GM23248 (cell line): ENCODE measurements at regions not wholly inside any gene's neighbourhood (a gene's known extent, or its start where the extent isn't known, plus 50 kb on each side); places are given as distances from the start of the nearest gene placed in this dataset.

Source experiments
- DNase-seq: peaks from one replicate; pipeline ENCODE4 v3.0.0-alpha.2; 2015
- H2AFZ ChIP-seq: fragments of 200-600 bp; sonication (generic); 2 replicates; pipeline ENCODE4 v1.6.1; 2016; ENCODE audit warnings: antibody characterized with exemption
- H3F3A ChIP-seq: fragments of 200-600 bp; sonication (generic); 2 replicates; pipeline ENCODE4 v1.6.1; 2016; ENCODE audit warnings: mild to moderate bottlenecking, antibody characterized with exemption, mixed run types; ENCODE audit not compliant: insufficient read depth
- H3K27ac ChIP-seq: fragments of 200-600 bp; sonication (generic); 2 replicates; pipeline ENCODE4 v1.5.1; 2016; ENCODE audit warnings: mild to moderate bottlenecking
- H3K27me3 ChIP-seq: fragments of 200-600 bp; sonication (generic); replicated peaks from 2 replicates; pipeline ENCODE4 v1.6.1; 2016; ENCODE audit warnings: mild to moderate bottlenecking; ENCODE audit not compliant: insufficient read depth
- H3K36me3 ChIP-seq: fragments of 200-600 bp; sonication (generic); 2 replicates; pipeline ENCODE4 v1.6.1; 2016; ENCODE audit warnings: low read depth, mild to moderate bottlenecking
- H3K4me1 ChIP-seq: fragments of 200-600 bp; sonication (generic); 2 replicates; pipeline ENCODE4 v1.6.1; 2016; ENCODE audit warnings: mild to moderate bottlenecking; ENCODE audit not compliant: insufficient read depth
- H3K4me2 ChIP-seq: fragments of 200-600 bp; sonication (generic); one replicate; pipeline ENCODE4 v1.6.1; 2016; ENCODE audit warnings: mild to moderate bottlenecking; ENCODE audit not compliant: unreplicated experiment
- H3K4me3 ChIP-seq: fragments of 200-600 bp; sonication (generic); 2 replicates; pipeline ENCODE4 v1.5.1; 2016; ENCODE audit warnings: mild to moderate bottlenecking
- H3K79me2 ChIP-seq: fragments of 200-600 bp; sonication (generic); 2 replicates; pipeline ENCODE4 v1.6.1; 2016; ENCODE audit warnings: mild to moderate bottlenecking; ENCODE audit not compliant: insufficient read depth
- H3K9ac ChIP-seq: fragments of 200-600 bp; sonication (generic); 2 replicates; pipeline ENCODE4 v1.6.1; 2016; ENCODE audit warnings: mild to moderate bottlenecking
- H3K9me2 ChIP-seq: fragments of 200-600 bp; sonication (generic); 2 replicates; pipeline ENCODE4 v1.6.1; 2016; ENCODE audit warnings: mixed run types, mild to moderate bottlenecking, moderate library complexity; ENCODE audit not compliant: insufficient read depth
- H3K9me3 ChIP-seq: fragments of 200-600 bp; sonication (generic); one replicate; pipeline ENCODE4 v1.6.1; 2017; ENCODE audit warnings: low read depth
- H4K20me1 ChIP-seq: fragments of 200-600 bp; sonication (generic); 2 replicates; pipeline ENCODE4 v1.6.0; 2016; ENCODE audit not compliant: insufficient read depth
- EZH2 ChIP-seq: fragments of 200-600 bp; sonication (generic); IDR thresholded peaks from 2 replicates; pipeline ENCODE4 v1.6.1; 2018; ENCODE audit warnings: antibody characterized with exemption, mild to moderate bottlenecking; ENCODE audit not compliant: insufficient read depth, poor library complexity, severe bottlenecking
- EZH2phosphoT487 ChIP-seq: fragments of 200-600 bp; sonication (generic); IDR thresholded peaks from 2 replicates; pipeline ENCODE4 v1.6.1; 2018; ENCODE audit warnings: antibody characterized with exemption, moderate library complexity, mild to moderate bottlenecking, low read depth; ENCODE audit not compliant: insufficient read depth
- WGBS, 2 experiments: methylation state at CpG; one replicate each; pipeline ENCODE4 v1.1.6; 2015 to 2017; ENCODE audit warnings: low lambda C conversion rate in 2 of 2, low coverage in 1 of 2; ENCODE audit errors: missing lambda C conversion rate in 2 of 2; 5-methylcytosine and 5-hydroxymethylcytosine counted together
- in situ Hi-C: fragments of 300-500 bp; cut with MboI; formaldehyde crosslinking; loops from 2 replicates; pipeline ENCODE4 v1.15.0; 2020

DNA sequence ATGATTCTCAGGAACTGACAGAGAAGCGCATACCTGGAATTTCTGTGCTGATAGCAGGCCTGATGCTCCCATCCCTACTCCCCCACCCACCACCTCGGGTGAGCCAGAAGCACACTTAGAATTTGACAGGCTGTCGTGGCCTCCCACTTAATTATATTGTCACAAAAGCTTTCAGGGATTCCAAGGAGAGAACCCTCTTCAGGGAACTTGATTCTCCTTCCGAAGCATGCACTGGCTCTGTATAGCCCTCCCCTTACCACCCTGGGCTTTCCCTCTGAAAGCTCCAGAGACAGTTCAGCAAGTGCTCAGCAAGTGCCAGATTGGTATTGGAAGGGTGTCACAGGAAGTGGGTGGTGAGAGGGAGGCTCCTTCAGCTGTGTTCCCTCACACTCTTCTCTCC lies 252.5 kb upstream of the SIX2 start:
- Histone ChIP-seq H3F3A (no peaks in the 10 kb centered on the region), H3K9me3 (no peaks in the 10 kb centered on the region), H4K20me1 (no peaks in the 10 kb centered on the region), H3K4me3 (no peak overlapping the region), H3K9ac (no peak overlapping the region), H3K27ac (no peak overlapping the region), H3K4me2 (no peak overlapping the region), H3K79me2 (no peaks in the 10 kb centered on the region), H3K36me3 (no peaks in the 10 kb centered on the region), H3K9me2 (no peaks in the 10 kb centered on the region), H2AFZ (no peak overlapping the region), H3K4me1 (no peaks in the 10 kb centered on the region), H3K27me3 (no peaks in the 10 kb centered on the region)
- TF ChIP-seq EZH2 (no peak), EZH2phosphoT487 (no peak)
- WGBS, 2 experiments, result 80 to 86% methylated on average over 4 of the region's 4 CpGs
- in situ Hi-C loops, result no loop called here
- no peak for DNase-seq

DNA sequence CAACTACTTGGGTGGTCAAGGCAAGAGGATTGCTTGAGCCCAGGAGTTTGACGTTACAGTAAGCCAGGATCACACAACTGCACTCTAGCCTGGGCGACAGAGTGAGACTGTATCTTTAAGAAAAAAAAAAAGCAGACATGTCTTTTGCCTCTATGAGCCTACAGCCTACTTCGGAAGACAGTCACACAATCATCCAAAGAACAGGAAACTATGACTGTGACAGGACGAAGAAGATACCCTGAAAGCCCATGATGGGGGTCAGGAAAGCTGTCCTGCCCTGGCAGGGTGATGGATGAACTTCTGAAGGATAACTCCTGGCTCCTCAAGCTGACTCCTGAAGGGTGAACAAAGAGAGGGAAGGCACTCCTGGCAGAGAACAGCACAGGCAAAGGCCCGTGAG lies 251.7 kb upstream of the SIX2 start:
- no peak for DNase-seq
- TF ChIP-seq EZH2, result no peak
- no peak for TF ChIP-seq EZH2phosphoT487
- no peaks in the 10 kb centered on the region for H3F3A ChIP-seq
- no peaks in the 10 kb centered on the region for H3K9me3 ChIP-seq
- no peaks in the 10 kb centered on the region for H3K79me2 ChIP-seq
- no peaks in the 10 kb centered on the region for H3K4me1 ChIP-seq
- 54 to 58% methylated on average over 5 of the region's 5 CpGs for WGBS, 2 experiments
- H3K36me3 ChIP-seq, result no peaks in the 10 kb centered on the region
- no peak overlapping the region for H2AFZ ChIP-seq
- H3K27ac ChIP-seq, result no peak overlapping the region
- H3K4me2 ChIP-seq, result no peak overlapping the region
- H4K20me1 ChIP-seq, result no peaks in the 10 kb centered on the region
- H3K27me3 ChIP-seq, result no peaks in the 10 kb centered on the region
- H3K9ac ChIP-seq, result no peak overlapping the region
- in situ Hi-C loops, result no loop called here
- no peaks in the 10 kb centered on the region for H3K9me2 ChIP-seq
- H3K4me3 ChIP-seq, result no peak overlapping the region

DNA sequence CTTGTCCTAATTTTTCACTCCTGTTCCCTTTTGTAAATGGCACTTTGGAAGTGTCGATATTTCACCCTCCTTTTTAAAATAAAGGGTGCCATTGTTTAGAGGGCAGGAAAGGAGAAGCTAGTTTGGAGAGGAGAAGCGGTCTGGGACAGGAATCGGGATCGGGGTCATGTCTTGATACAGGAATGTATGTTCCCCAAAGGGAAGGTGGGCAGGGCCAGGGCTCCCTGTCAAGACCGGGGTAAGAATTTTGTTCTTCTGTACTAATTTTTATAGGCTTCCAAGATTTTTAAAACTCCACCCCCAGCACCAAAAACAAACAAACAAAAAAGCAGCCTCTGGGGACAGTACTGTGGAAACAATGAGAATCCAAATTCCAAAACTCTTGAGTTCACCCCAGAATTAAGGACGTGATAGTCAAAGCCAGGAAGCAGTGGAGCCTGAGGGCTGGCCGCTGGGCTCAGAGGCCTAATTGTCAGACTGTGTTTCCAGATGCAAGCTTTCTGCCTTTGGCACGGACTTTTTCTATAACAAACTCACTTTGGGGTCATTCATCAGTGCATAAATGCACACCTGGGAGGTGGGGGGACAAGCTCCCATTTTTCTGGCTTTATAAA lies 250.4 kb upstream of the SIX2 start:
- Histone ChIP-seq H3K9ac (no peak overlapping the region), H3F3A (no peaks in the 10 kb centered on the region), H3K9me2 (no peaks in the 10 kb centered on the region), H3K4me1 (no peaks in the 10 kb centered on the region), H3K27me3 (no peaks in the 10 kb centered on the region), H3K4me2 (no peak overlapping the region), H3K79me2 (no peaks in the 10 kb centered on the region), H3K9me3 (no peaks in the 10 kb centered on the region), H3K36me3 (no peaks in the 10 kb centered on the region), H3K4me3 (no peak overlapping the region), H2AFZ (no peak overlapping the region), H3K27ac (no peak overlapping the region), H4K20me1 (no peaks in the 10 kb centered on the region)
- no peak for DNase-seq
- 58% methylated on average over 8 of the region's 8 CpGs for WGBS, 2 experiments
- in situ Hi-C loops, result no loop called here
- TF ChIP-seq EZH2 (no peak), EZH2phosphoT487 (no peak)

DNA sequence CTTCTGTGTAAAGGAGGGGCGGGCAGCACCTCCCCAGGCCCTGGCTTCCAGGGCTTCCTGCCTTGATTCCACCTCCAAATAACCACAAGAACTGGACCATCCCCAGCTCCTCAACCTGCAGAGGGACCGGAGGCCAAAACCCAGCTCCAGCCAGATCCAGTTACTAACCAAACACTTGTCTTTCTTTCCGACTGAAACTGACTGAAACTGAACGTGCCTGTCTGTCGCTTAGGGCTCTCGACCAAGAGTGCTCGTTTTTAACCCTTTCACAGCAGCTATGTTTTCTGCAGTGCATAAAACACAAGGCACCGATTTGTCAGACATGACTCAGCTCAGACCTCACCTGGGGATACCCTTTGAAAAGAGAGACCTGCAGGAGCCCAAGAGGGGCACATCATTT lies 249.9 kb upstream of the SIX2 start:
- no peaks in the 10 kb centered on the region for H3K9me2 ChIP-seq
- H4K20me1 ChIP-seq, result no peaks in the 10 kb centered on the region
- H3K9ac ChIP-seq, result no peak overlapping the region
- in situ Hi-C loops, result no loop called here
- no peak overlapping the region for H3K27ac ChIP-seq
- H2AFZ ChIP-seq, result no peak overlapping the region
- no peaks in the 10 kb centered on the region for H3K79me2 ChIP-seq
- H3F3A ChIP-seq, result no peaks in the 10 kb centered on the region
- no peak for TF ChIP-seq EZH2phosphoT487
- TF ChIP-seq EZH2, result no peak
- H3K4me3 ChIP-seq, result no peak overlapping the region
- no peaks in the 10 kb centered on the region for H3K27me3 ChIP-seq
- H3K9me3 ChIP-seq, result no peaks in the 10 kb centered on the region
- no peaks in the 10 kb centered on the region for H3K4me1 ChIP-seq
- no peaks in the 10 kb centered on the region for H3K36me3 ChIP-seq
- no peak for DNase-seq
- WGBS, 2 experiments, result 40 to 47% methylated on average over 8 of the region's 8 CpGs
- no peak overlapping the region for H3K4me2 ChIP-seq

DNA sequence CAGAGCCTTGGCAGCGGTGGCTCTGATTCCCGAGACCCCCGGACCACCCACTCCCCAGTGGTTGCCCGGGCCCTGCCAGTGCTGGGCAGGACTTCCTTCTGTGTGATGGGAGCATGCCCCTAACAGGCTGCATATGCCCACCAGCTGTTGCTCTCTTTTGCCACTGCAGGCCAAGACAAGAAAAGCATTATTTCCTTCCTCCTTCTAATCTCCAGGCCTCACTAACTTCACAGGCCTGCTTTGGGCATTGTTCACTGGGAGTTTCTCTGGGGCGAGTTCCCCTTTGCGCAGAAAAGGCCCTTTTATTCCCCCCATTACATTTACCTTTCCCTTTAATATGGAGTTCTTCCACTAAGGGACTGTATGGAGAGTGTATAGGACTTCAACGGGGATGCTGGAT lies 249.1 kb upstream of the SIX2 start:
- Histone ChIP-seq H3K4me3 (no peak overlapping the region), H3K9me2 (no peaks in the 10 kb centered on the region), H2AFZ (no peak overlapping the region), H3K36me3 (no peaks in the 10 kb centered on the region), H3K27ac (no peak overlapping the region), H3F3A (no peaks in the 10 kb centered on the region), H3K9me3 (no peaks in the 10 kb centered on the region), H3K27me3 (no peaks in the 10 kb centered on the region), H3K79me2 (no peaks in the 10 kb centered on the region), H3K4me2 (no peak overlapping the region), H3K4me1 (no peaks in the 10 kb centered on the region), H3K9ac (no peak overlapping the region), H4K20me1 (no peaks in the 10 kb centered on the region)
- TF ChIP-seq EZH2, result no peak
- TF ChIP-seq EZH2phosphoT487, result no peak
- in situ Hi-C loops, result no loop called here
- no peak for DNase-seq
- 46 to 50% methylated on average over 7 of the region's 7 CpGs for WGBS, 2 experiments
